HEK293T (cell line): ENCODE measurements at regions not wholly inside any gene's neighbourhood (a gene's known extent, or its start where the extent isn't known, plus 50 kb on each side); places are given as distances from the start of the nearest gene placed in this dataset.

Experiments used
- BHLHE40 ChIP-seq: fragments of 450-650 bp; IDR thresholded peaks from 2 replicates; pipeline ENCODE4 v1.6.1; 2016; ENCODE audit warnings: mild to moderate bottlenecking, moderate library complexity, borderline replicate concordance
- CTBP1 ChIP-seq: fragments of 450-650 bp; IDR thresholded peaks from 2 replicates; pipeline ENCODE4 v1.6.1; 2016; ENCODE audit warnings: borderline replicate concordance
- FOXA1 ChIP-seq: fragments of 450-650 bp; IDR thresholded peaks from 2 replicates; pipeline ENCODE4 v1.6.1; 2016; ENCODE audit warnings: mild to moderate bottlenecking
- HDGF ChIP-seq: fragments of 450-650 bp; IDR thresholded peaks from 2 replicates; pipeline ENCODE4 v1.6.1; 2017; ENCODE audit warnings: antibody characterized with exemption, borderline replicate concordance
- LEF1 ChIP-seq: fragments of 450-650 bp; IDR thresholded peaks from 2 replicates; pipeline ENCODE4 v1.6.1; 2017; ENCODE audit warnings: mild to moderate bottlenecking, borderline replicate concordance
- SP1 ChIP-seq: fragments of 450-650 bp; IDR thresholded peaks from 2 replicates; pipeline ENCODE4 v1.6.1; 2017
- SUZ12 ChIP-seq: fragments of 450-650 bp; IDR thresholded peaks from 2 replicates; pipeline ENCODE4 v1.6.1; 2016; ENCODE audit warnings: mild to moderate bottlenecking
- TARDBP ChIP-seq: fragments of 450-650 bp; IDR thresholded peaks from 2 replicates; pipeline ENCODE4 v1.6.1; 2016
- ZNF384 ChIP-seq: fragments of 450-650 bp; IDR thresholded peaks from 2 replicates; pipeline ENCODE4 v1.6.1; 2016
- TF ChIP-seq, protein P1 (sequence below): fragments of 450-650 bp; IDR thresholded peaks from 2 replicates; pipeline ENCODE4 v1.6.1; 2016

DNA sequence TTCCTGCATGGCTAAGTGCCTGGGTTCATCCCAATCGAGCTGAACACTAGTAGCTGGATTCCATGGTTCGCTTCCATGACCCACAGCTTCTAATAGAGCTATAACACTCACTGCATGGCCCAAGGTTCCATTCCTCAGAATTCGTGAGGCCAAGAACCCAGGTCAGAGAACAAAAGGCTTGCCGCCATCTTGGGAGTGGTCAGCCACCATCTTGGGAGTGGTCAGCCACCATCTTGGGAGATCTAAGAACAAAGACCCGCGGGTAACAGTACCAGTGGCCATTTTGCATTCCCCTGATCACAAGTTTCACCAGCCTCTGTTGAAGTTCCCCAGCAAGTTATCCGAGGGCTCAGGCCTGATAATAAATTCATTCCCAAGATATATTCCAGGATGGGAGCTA lies 179.6 kb downstream of the LMBRD1 start:
- TF ChIP-seq TARDBP (no peak), FOXA1 (no peak), BHLHE40 (no peak), SP1 (no peak), SUZ12 (no peak), CTBP1 (no peak), HDGF (no peak), ZNF384 (no peak), LEF1 (no peak)
- TF ChIP-seq, protein P1, sequence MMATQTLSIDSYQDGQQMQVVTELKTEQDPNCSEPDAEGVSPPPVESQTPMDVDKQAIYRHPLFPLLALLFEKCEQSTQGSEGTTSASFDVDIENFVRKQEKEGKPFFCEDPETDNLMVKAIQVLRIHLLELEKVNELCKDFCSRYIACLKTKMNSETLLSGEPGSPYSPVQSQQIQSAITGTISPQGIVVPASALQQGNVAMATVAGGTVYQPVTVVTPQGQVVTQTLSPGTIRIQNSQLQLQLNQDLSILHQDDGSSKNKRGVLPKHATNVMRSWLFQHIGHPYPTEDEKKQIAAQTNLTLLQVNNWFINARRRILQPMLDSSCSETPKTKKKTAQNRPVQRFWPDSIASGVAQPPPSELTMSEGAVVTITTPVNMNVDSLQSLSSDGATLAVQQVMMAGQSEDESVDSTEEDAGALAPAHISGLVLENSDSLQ, result no peak
